Activated effector memory CD4-positive, alpha-beta T cell treated with Interleukin-2 at 50 U/mL for 16 hours (primary cell): ENCODE measurements at regions not wholly inside any gene's neighbourhood (a gene's known extent, or its start where the extent isn't known, plus 50 kb on each side); places are given as distances from the start of the nearest gene placed in this dataset.
"Not testable (repeated sequence)": the region's sequence is repeated elsewhere in the genome, so short reads cannot be mapped to it uniquely, and the experiment has no call there.

ENCODE experiments used
- DNase-seq: peaks from one replicate; pipeline ENCODE4 v3.0.0-alpha.2; 2020

DNA sequence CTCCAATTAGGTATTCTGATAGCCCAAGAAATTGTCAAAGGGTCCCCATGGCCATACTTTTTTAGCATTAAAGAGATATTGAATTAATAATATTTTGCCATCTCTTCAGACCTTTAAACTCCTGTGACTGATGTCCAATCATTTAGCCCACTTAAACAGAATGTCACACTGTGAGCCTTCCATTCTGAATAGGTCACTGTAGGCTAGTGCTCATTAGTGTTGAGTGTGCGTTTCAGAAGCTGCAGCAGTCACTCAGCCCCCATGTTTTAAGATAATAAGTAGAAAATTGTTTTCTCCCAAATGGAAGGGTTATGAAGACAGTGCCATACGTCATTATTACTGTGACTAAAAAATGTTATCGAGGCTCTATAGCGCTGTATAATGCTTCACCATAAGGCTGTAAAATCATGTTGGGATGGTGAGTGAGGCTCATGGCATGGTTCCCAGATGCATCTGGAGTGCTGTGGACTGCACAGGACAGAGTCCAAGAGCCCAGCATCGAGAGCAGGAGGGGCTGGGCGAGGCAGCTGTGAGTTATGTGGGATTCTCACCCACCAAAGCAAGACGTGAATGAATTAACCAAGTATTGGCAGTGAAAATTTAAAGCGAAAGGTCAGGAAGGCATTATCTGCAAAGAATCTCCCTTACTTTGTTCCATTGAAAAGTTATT is 2112.9 kb upstream of the WWC1 start:
- no peak for DNase-seq

DNA sequence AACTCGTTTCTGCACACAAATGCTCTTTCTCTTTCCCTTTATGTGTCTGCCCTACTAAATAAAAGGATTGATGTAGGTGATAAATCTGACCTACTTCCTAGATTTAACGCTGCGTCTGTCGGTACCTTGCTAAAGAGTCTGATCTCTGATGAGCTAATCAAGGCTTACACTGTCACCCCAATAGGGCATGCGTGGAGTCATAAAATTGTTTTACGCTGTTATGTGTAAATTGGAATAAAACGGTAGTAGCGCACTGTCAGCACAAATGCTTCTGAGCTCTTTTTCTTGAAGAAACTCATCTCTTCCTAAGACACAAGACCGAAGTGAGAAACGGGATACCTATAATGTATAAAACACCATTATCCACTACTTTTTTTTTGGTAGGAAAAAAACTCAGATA is 2106.3 kb upstream of the WWC1 start:
- DNase-seq, result no peak

DNA sequence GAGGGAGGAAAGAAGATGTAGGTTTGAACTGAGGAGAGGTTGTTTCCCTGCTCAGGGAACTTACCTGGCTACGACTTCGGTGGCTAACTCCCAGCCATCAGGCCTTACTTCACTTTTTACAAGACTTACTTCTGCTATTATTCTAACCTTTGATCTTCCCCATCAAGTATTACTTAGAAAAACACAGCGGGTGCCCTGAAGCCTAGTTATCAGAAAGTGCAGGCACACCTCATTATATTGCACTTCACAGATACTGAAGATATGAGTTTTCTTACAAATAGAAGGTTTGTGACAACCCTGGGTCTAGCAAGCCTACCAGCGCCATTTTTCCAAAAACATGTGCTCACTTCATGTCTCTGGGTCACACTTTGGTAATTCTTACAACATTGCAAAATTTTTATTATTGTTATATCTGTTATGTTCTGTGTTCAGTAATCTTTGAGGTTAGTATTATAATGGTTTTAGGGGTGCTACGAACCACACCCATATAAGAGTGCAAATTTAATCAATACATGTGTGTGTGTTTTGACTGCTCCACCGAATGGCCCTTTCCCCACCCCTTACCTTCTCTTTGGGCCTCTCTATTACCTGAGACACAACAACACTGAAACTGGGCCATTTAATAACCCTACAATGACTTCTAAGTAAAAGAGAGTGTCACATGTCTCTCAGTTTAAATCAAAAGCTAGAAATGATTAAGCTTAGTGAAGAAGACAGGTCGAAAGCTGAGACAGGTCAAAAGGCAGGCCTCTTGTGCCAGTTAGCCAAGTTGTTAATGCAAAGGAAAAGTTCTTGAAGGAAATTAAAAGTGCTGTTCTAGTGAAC is 2102.7 kb upstream of the WWC1 start:
- no peak for DNase-seq

DNA sequence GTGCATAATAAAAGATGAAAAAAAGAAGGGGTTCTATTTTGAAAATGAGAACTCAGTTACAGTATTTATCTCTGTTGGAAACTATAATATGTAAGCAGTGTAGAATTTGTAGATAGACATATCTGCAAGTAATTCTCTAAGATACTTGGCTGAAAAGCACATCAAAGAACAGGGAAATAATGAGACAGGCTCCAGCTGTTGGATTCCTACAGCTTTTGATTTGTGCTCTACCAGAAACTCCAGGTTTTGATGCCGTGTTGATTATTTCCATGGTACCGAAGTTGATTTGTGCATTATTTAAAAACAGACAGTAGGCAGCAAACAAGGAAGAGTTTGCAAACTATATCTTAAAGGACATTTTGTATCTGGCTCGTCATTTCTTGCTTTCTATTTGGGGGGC is 2098.7 kb upstream of the WWC1 start:
- DNase-seq, result no peak

DNA sequence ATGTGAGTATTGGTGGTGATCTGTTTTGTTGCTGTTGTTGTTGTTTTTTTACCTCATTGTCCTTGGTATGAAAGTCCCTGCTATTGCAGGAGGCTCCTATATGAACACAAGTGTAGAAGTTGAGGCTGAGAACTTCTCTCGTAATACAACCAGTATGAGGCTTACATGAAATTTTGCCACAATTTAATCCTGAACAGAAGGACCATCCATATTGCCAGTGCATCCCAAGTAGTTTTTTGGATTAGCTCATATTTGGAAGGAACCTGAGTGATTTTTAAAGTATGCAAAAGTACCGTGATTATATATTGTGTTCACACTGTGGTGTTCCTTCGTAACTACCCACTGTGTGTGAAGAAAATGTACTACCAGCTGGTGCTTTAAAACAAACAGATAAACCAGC is 2095.5 kb upstream of the WWC1 start:
- no peak for DNase-seq

DNA sequence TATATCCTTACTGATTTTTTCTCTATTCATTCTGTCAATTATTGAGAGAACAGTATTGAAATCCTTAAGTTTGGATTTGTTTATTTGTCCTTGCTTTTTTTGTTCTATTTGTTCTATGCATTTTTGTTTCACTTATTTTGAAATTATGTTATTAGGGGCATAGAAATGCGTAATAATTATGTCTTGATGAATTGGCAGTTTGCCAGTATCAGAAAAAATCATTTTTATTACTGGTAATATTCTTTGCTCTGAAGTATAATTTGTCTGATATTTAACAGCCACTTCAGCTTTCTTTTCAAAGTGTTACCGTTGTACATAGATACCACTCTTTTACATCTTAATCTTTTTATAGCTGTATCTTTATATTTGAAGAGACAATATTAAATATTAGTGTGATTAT is 2090.9 kb upstream of the WWC1 start:
- no peak for DNase-seq

DNA sequence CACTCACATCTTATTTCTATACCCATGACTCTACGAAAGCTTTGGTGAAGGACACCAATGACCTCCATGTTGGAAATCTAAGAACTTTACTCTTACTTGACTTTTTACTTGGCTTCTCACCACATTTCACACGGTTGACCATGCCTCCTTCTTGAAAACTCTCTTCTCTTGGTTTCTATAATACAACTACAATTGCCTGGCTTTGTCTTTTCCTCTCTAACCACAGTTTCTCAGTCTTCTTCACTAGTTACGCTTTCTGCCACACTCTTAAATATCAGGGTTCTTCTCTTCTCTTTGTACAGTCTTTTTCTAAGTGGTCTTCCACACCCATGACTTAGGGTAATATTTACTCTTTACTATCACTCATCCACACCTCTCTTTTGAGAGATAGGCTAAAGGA is 2079.8 kb upstream of the WWC1 start:
- DNase-seq, result no peak

DNA sequence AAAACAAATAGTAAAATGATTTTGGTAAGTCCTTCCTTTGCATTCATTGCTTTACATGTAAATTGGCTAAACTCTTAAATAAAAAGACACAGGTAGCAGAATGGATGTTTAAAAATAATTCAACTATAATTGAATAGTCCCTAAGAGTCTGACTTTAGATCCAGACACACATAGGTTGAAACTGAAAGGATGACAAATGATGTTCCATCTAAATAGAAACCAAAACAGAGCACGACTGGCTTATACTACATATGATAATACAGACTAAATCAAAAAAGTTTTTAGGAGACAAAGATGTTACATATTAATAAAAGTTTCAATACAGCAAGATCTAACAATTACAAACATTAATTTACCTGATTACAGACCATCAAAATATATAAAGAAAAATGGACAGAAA is 2055.1 kb upstream of the WWC1 start:
- DNase-seq, result no peak

DNA sequence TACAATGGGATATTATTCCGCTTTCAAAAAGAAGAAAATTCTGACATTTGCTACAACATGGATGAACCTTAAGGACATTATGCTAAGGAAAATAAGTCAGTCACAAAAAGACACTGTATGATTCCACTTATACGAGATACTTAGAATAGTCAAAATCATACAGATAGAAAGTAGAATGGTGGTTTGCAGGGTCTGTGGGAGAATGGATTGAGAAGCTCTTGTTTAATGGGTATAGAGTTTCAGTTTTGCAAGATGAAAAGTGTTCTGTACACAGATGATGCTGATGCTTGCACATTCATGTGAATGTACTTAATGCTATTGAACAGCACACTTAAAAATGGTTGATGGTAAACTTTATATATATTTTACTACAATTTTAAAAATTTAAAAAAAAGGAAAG is 2050.7 kb upstream of the WWC1 start:
- DNase-seq, result no peak

DNA sequence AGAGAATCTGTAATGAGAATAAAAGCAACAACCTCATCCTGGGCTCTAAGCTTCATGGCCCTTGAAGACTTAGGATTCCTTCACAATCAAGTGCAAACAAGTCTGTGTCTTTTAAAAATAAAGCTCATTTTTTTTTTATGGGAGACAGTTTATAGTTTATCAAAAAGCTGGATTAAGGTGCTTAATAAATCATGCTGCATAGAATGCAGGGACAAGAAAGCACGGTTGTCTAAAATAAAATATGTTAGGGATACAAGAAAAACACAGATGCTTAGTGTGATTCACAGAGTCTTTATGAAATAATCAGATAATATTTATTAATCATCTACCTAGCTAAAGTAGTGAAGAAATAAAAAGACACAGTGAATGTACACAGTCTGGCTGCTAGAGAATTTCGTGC is 2045.9 kb upstream of the WWC1 start:
- DNase-seq, result no peak

DNA sequence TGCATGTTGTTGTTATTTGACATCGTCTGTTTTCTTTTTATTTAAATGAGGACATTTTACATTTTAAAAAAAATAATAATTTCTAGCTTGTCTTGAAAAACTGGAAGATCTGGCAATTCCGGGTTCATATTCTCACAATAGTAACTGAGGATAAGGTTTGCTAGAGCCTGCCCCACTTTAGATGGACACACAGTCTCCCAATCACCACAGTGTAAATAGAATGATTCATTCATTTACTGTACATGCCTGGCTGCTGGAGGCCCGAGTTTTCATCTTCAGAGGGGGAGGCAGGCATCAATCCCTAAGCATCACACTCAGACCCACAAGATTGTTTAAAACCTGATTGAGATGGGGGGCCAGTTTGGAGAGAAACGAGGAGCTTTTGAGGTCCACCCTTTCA is 2039.7 kb upstream of the WWC1 start:
- DNase-seq, result no peak

DNA sequence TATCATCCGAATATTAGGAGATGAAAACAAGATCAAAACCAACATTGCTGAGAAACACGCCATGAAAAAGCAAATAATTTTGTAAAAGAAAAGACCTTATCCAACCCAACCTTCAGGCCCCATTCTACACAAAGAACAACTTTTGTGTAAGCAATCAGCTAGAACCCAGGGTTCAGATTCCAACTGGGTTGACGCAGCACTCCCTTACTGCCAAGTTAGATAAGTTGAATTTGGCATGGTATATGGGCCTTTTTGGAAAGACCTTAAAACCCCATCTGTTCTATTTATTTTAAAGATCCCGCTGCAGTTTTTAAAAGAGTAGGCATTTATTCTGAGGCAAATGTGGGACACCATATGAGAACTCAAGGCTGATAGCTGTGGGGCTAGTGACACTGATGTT is 2033.8 kb upstream of the WWC1 start:
- no peak for DNase-seq

DNA sequence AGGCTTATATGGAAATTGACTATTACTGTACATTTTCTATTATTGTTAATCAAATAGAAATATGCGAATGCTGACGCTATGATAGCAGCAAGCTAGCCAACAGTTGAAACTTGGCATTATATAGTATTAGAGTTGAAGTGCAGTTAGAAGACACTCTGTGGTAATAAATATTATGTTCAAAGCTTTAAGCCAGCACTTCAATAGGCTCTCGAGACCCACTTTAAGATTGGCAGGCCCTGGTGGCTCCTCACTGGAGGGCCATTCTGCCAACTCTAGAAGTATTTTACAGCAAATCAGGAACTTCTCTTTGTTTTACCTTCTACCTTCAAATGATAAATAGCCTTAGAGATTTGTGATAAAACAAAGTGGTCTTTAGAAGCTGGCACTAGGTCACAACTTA is 2029.0 kb upstream of the WWC1 start:
- no peak for DNase-seq

DNA sequence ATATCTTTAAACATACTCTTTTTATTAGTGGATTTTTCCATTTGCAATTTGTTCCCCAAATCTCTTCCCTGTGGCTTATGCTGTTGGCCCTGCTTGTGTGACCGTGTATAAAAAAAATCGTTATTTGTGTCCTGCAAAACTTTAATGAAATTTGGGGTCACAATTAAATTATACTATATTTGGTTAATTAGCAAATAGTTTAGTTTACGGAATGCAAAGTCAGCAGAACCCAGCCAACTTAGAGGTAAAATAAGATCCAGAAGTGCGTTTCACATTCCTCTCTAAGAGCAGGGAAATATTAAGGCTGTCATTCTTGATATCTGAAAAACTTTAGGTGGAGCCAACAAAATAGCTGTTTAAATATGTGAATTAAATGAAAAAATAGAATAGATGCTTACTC is 2023.5 kb upstream of the WWC1 start:
- no peak for DNase-seq

DNA sequence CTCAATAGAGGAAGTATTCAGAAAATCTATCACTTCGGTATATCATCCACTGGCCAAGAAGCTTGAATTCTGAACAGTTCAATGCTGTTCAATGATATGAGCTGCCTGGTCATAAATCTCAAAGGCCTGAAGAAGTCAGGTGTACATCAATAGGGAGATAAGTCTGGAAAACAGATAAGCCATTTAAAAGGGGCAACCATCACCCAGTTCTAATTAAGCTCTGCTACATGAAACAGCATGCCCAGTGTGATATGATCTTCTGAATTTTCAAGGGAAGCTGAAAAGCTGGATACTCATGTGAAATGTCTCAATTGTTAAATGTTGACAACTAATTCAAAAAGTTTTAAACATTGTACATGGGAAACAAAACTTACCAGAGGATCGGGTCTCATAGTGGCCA is 2020.7 kb upstream of the WWC1 start:
- no peak for DNase-seq

DNA sequence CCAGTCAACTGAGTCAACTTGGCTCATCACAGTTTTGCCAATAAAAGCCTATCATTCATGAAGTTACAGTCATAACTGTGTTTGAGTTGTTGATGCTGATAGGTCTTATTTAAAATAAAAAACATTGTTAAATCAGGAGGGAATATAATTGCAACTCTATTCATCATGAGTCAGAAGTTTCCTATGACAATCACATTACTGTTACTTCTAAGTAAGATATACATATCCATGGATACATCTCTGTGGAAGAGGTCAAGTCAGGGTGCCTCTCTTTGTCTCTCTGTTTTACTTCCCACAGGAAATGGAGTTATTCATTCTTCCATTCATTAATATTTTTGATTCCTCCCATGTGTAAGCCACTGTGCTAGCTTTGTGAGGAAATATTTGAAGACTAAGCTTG is 2015.4 kb upstream of the WWC1 start:
- DNase-seq, result no peak

DNA sequence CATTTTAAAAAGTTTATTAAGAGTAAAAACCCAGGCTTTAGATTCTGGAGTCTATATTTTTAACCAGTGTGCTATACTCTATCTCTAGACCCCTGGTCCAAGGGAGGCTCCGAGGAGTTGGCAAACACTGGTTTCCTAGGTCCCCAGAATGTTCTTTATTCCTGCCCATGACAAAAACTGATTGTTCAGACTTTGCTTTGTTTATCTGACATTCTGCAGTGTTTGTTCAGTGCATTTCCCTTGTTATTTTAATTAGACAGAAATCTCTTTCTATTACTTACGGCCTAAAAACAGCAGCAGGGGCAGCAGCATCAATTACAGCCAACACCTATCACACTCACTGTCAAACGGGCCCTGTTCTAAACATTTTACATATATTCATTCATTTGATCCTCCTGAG is 2011.6 kb upstream of the WWC1 start:
- no peak for DNase-seq

DNA sequence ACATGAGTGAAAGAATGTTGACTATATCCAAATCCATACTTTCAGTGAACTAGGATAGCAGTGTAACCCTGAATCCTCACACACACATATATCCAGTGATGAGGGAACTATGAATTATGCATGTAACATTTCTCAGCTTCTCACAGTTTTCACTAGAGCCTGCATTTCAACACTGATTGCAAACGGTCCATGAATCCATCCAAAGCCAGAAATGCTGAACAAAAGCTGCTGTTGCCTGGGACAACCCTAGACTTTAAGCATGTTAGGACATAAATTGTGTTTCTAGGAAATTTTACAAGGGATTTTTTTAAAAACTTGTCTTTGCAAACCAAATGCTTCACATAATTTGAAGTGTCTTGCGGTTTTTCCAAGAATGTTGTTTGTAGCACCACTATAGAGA is 2010.0 kb upstream of the WWC1 start:
- DNase-seq, result no peak

DNA sequence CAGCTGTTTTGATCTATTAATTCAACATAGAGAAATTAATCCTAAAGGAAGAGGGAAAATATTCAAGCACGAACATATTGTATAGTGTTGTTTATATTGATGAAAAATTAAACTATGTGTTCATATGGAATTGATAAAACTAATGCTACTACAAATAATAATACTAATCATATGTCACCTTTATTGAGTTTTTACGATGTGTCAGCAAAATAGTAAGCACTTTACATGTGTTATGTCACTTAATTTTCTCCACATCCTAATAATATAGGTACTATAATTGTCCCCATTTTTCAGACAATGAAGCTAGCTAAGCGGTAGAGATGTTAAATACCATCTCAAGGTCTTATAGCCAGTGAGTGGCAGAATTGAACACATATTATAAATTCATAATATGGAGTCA is 2008.5 kb upstream of the WWC1 start:
- no peak for DNase-seq

DNA sequence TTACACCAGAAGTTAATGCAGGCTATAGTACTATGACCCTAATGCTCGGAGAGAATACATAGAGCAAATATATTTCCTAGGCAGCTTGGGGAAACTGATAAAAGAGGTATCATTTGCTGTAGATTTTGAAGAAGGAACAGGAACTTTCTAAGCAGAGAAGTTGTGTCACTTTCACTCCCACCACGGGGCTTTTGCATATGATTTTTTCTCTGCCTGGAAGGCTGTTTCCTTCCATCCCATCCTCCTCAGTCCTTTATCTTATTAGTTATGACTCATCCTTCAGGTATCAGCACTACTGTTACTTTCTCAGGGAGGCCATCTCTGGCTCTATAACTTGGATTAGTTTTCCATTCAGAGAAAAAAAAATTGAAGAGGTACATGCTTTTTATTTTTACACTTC is 2006.1 kb upstream of the WWC1 start:
- no peak for DNase-seq

DNA sequence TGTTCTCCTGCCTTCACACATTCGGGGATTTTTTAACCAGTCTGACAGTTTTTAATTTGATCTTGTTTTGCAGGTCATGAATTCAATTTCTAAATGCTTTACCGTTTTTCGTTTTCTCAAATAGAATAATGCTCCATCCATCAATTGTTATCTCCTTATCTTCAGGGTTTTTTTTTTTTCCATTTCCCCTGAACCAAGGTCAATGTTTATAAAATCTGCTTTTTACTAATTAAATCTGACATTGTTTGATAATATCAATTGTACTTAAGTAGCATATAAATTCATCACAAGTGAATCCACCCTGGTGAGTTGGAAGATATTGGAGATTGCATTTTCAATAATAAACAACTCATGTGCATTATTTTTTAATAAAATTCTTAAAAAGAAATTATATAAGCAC is 2004.6 kb upstream of the WWC1 start:
- DNase-seq, result no peak

DNA sequence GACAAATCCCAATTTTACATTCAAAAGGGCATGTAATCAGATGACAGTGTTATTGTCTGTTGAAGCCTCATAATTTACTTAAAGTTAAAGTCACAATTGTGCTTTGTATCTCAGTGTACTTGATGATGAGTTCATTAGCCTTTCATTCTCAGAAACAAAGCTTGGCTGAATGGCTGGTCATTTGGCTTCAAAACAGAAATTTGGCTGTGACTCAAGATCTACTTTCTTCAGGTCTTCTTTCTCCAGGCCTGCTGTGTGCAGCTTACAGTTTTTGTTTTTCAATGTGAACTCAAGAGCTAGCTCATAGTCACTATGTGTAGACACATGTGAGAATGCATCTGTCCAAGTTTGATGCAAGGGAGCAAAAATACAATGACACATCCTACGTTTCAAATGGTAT is 2003.6 kb upstream of the WWC1 start:
- no peak for DNase-seq

DNA sequence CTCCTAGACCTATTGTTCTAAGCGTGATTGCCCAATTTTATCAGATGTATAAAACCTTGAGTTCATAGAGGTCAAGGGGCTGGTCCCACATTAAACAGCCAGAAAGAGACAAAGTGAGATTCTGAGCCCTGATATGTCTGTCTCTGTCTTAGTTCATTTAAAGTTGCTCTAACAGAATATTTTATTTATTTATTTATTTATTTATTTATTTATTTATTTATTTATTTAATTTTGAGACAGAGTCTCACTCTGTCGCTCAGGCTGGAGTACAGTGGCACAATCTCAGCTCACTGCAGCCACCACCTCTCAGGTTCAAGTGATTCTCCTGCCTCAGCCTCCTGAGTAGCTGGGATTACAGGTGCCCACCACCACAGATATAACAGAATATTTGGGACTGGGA is 1999.6 kb upstream of the WWC1 start:
- DNase-seq, result not testable (repeated sequence)

DNA sequence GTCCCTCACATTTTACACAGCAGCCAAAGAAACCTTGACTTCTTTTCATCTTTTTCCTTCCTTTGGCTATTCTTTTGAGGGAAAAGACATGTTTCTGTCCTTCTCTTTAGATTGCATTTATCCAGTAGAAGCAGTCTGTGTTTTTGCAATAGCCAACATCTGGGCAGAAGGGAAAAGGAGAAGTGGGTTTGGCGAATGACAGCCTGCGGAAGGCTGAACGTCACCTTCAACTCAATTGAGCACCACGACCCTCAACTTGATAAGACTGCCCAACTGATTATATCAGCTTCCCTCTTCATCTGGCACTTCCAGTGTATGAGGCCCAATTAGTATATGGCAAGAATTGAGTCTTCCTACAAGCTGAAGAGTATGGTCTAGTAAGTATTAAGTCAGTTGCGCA is 1997.6 kb upstream of the WWC1 start:
- DNase-seq, result no peak

DNA sequence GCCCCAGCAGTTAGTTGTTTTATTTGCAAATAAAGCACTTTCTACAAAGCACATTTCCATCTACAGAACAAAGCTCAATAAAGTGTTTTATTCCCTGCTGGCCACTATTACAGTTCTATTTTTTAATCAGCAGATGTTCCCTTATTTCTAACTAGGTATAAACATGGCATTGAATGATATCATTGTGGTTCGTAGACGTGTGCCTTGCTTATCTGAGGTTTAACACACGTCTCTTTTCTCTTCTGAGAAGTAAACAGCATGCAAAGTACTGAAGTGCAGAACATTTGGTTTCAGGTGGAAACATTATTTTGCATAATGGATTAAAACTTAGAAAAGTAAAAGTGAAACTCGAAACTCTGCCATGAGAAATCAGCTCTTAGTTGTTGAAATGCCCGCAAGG is 1989.3 kb upstream of the WWC1 start:
- no peak for DNase-seq
